ENCODE measurements at regions not wholly inside any gene's neighbourhood (a gene's known extent, or its start where the extent isn't known, plus 50 kb on each side); places are given as distances from the start of the nearest gene placed in this dataset.

DNA sequence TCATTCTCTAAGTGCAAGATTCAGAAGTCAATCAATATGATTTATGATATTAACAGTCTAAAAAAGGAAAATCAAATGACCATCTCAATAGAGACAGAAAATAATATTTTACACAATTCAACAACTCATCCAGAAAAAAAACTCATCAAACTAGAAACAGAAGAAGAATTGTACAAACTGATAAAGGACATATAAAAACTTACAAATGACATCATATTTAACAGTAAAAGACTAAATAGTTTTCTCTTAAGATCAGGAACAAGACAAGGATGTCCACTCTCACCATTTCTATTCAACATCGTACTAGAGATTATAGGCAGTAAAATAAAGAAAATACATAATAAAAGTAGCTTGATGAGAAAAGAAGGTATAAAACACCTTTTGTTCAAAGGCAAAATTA is 527.3 kb downstream of the DACH1 start:
- H3K27me3 ChIP-seq (ENCODE audit: control insufficient read depth, insufficient read depth, low read length) = no peaks in the 10 kb centered on the region

DNA sequence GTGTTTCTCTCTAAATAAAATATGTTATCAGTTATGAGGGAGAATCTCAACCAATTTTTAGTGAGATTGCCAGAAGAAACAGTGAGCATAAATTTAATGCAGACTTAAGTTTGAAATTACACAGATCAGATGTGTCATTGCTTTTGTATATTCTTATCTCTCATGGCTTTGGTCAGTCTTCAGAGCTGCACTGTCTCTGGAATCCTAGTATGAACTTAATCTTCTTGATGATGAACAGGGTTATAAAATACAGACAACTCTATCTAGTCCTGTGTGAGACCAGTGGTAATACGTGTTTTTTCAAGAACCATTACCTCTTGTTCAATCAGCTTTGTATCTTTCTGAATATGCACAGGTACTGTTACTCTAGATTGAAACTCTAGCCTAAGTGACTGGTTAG is 528.0 kb downstream of the DACH1 start:
- Histone ChIP-seq H3K27me3 (ENCODE audit: control insufficient read depth, insufficient read depth, low read length) (no peaks in the 10 kb centered on the region), H3K9me3 (ENCODE audit: control insufficient read depth, insufficient read depth, low read length) (no peaks in the 10 kb centered on the region), H3K4me3 (ENCODE audit: low read depth, low read length) (no peak overlapping the region), H3K27ac (ENCODE audit: low read depth, low read length) (no peak overlapping the region)
- CTCF ChIA-PET = no interaction called here
- POLR2A ChIA-PET = no interaction called here
- DNase-seq (ENCODE audit: low read depth, low spot score) = no peak
- TF ChIP-seq CTCF (IDR thresholded peaks at IDR 0.05; ENCODE audit: low read depth, low read length) = no peak

More for the DNA sequence above, 527.3 kb downstream of the DACH1 start:
- TF ChIP-seq CTCF (IDR thresholded peaks at IDR 0.05; ENCODE audit: low read depth, low read length) = no peak
- no peak overlapping the region for H3K4me3 ChIP-seq (ENCODE audit: low read depth, low read length)
- ChIA-PET POLR2A (no interaction called here), CTCF (interaction anchor here (0.7 kb wide), 1 partner anchor 117 kb away, joined by 3 read pairs; no protein-coding TSS in a partner anchor)
- no peak for DNase-seq (ENCODE audit: low read depth, low spot score)
- H3K27ac ChIP-seq (ENCODE audit: low read depth, low read length) = no peak overlapping the region
- no peaks in the 10 kb centered on the region for H3K9me3 ChIP-seq (ENCODE audit: control insufficient read depth, insufficient read depth, low read length)

DNA sequence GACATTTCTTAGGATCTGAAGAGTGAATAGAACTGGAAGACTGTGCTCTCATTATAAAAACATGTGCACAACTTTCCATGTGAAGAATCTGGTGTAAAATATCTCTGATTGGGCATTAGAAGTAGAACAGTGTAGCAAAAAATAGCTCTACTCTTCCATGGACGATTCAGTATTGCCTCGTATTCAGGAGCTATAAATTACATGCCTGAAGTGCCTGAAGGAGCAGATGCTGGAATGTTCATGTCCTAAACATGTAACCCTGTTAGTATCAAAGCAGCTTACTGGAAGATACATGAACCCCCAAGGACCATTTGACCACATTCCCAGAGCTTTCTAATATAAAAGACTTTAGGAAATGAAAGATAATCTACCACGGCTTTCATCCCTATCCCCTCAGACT is 528.9 kb downstream of the DACH1 start:
- no peak for TF ChIP-seq CTCF (IDR thresholded peaks at IDR 0.05; ENCODE audit: low read depth, low read length)
- no peak overlapping the region for H3K4me3 ChIP-seq (ENCODE audit: low read depth, low read length)
- no peak for DNase-seq (ENCODE audit: low read depth, low spot score)
- no peaks in the 10 kb centered on the region for H3K27me3 ChIP-seq (ENCODE audit: control insufficient read depth, insufficient read depth, low read length)
- no peaks in the 10 kb centered on the region for H3K9me3 ChIP-seq (ENCODE audit: control insufficient read depth, insufficient read depth, low read length)
- no peak overlapping the region for H3K27ac ChIP-seq (ENCODE audit: low read depth, low read length)
- ChIA-PET POLR2A (no interaction called here), CTCF (interaction anchor here (0.6 kb wide), 1 partner anchor 18 kb away, joined by 3 read pairs; no protein-coding TSS in a partner anchor)

- no peaks in the 10 kb centered on the region for H3K9me3 ChIP-seq (ENCODE audit: control insufficient read depth, insufficient read depth, low read length)
- H3K27ac ChIP-seq (ENCODE audit: low read depth, low read length) = no peak overlapping the region
- TF ChIP-seq CTCF (IDR thresholded peaks at IDR 0.05; ENCODE audit: low read depth, low read length) = no peak
- H3K27me3 ChIP-seq (ENCODE audit: control insufficient read depth, insufficient read depth, low read length) = no peaks in the 10 kb centered on the region
- DNase-seq (ENCODE audit: low read depth, low spot score) = no peak
- ChIA-PET POLR2A (no interaction called here), CTCF (interaction anchor here (1.1 kb wide), 1 partner anchor 552 kb away, joined by 4 read pairs; no protein-coding TSS in a partner anchor)
- no peak overlapping the region for H3K4me3 ChIP-seq (ENCODE audit: low read depth, low read length)
Observed at GRCh38 chr13:71327266-71327665, 539.7 kb downstream of the DACH1 start.

- CTCF ChIA-PET = no interaction called here
Observed at GRCh38 chr13:71325556-71325955, 541.4 kb downstream of the DACH1 start.

More at GRCh38 chr13:71325556-71325955, 541.4 kb downstream of the DACH1 start:
- no peak for DNase-seq (ENCODE audit: low read depth, low spot score)
- POLR2A ChIA-PET = no interaction called here
- H3K4me3 ChIP-seq (ENCODE audit: low read depth, low read length) = no peak overlapping the region
- no peaks in the 10 kb centered on the region for H3K9me3 ChIP-seq (ENCODE audit: control insufficient read depth, insufficient read depth, low read length)
- TF ChIP-seq CTCF (IDR thresholded peaks at IDR 0.05; ENCODE audit: low read depth, low read length) = no peak
- H3K27me3 ChIP-seq (ENCODE audit: control insufficient read depth, insufficient read depth, low read length) = no peaks in the 10 kb centered on the region
- no peak overlapping the region for H3K27ac ChIP-seq (ENCODE audit: low read depth, low read length)
